Type B pancreatic cell (in vitro differentiated cells): ENCODE measurements at regions not wholly inside any gene's neighbourhood (a gene's known extent, or its start where the extent isn't known, plus 50 kb on each side); places are given as distances from the start of the nearest gene placed in this dataset.

Source experiments
- DNase-seq: peaks from one replicate; pipeline ENCODE4 v3.0.0; 2021; ENCODE audit warnings: mixed read lengths; ENCODE audit not compliant: unreplicated experiment; ENCODE audit errors: extremely low spot score
- H3K27ac Mint-ChIP-seq: 2 replicates; pipeline ENCODE4 v1.8.0; 2021; ENCODE audit warnings: mild to moderate bottlenecking, mixed read lengths
- H3K27me3 Mint-ChIP-seq: 2 replicates; pipeline ENCODE4 v1.8.0; 2021; ENCODE audit warnings: mixed read lengths
- H3K36me3 Mint-ChIP-seq: 2 replicates; pipeline ENCODE4 v1.8.0; 2021; ENCODE audit warnings: mixed read lengths
- H3K4me1 Mint-ChIP-seq: one replicate; pipeline ENCODE4 v1.8.0; 2021; ENCODE audit warnings: mixed read lengths; ENCODE audit not compliant: unreplicated experiment
- H3K4me3 Mint-ChIP-seq: 2 replicates; pipeline ENCODE4 v1.8.0; 2021; ENCODE audit warnings: mild to moderate bottlenecking, mixed read lengths
- H3K9me3 Mint-ChIP-seq: 2 replicates; pipeline ENCODE4 v1.8.0; 2021; ENCODE audit warnings: mixed read lengths
- TF ChIP-seq, protein P1 (sequence below): fragments of 200-600 bp; sonication (generic); conservative IDR thresholded peaks from 2 replicates; pipeline ENCODE4 v1.5.0; 2021; ENCODE audit warnings: antibody characterized with exemption, mild to moderate bottlenecking

DNA sequence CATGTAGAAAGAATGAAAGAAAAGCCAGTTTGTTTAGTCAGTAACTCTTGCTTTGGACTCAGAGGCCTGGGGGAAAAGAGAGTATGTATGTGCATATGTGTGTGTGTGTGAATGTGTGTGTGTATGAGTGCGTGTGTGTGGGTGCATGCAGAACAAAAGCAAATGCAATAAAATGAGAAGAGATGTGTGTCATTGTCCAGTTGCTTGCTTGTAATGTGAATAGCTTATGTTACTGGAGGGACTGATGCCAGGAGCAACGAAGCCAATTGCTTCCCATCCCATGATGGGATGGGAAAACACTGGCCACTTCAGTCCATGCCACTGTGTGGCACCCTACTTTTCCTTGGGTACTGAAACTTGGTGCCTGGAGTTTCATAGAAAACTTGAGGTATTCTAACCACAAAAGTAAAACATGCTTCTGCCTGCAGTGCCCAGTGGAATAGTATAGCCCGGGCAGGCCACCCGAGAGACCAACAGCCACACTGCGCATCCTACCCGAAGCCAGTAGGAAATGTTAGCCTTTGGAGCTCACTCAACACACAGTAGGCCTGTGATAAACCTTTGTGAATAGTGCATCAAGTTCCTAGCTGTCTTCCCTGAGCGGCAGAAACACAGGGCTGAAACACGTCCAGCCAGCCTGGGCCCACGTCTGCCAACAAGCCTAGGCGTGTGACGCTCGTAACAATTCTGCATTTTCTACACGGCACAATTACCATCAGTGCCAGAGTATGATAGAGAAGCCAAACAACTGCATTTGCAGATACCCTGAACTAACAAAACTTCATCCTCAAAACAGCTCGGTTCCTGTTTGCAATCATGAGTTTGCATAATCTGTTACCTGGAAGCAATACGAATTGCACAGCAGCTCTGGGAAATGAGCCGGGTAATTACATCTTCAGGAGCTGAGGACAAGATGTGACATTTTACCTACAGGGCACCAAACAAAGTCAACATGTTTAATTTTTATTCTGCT is 198.1 kb downstream of the SYK start:
- Mint-ChIP-seq H3K27me3 (no peaks in the 10 kb centered on the region), H3K36me3 (no peaks in the 10 kb centered on the region), H3K4me3 (peak overlapping the region; percentile 35), H3K27ac (peak overlapping the region; percentile 97), H3K4me1 (no peaks in the 10 kb centered on the region), H3K9me3 (peaks cover 8% of the 10 kb centered on the region)
- no peak for DNase-seq
- TF ChIP-seq, protein P1, sequence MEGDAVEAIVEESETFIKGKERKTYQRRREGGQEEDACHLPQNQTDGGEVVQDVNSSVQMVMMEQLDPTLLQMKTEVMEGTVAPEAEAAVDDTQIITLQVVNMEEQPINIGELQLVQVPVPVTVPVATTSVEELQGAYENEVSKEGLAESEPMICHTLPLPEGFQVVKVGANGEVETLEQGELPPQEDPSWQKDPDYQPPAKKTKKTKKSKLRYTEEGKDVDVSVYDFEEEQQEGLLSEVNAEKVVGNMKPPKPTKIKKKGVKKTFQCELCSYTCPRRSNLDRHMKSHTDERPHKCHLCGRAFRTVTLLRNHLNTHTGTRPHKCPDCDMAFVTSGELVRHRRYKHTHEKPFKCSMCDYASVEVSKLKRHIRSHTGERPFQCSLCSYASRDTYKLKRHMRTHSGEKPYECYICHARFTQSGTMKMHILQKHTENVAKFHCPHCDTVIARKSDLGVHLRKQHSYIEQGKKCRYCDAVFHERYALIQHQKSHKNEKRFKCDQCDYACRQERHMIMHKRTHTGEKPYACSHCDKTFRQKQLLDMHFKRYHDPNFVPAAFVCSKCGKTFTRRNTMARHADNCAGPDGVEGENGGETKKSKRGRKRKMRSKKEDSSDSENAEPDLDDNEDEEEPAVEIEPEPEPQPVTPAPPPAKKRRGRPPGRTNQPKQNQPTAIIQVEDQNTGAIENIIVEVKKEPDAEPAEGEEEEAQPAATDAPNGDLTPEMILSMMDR, result no peak

DNA sequence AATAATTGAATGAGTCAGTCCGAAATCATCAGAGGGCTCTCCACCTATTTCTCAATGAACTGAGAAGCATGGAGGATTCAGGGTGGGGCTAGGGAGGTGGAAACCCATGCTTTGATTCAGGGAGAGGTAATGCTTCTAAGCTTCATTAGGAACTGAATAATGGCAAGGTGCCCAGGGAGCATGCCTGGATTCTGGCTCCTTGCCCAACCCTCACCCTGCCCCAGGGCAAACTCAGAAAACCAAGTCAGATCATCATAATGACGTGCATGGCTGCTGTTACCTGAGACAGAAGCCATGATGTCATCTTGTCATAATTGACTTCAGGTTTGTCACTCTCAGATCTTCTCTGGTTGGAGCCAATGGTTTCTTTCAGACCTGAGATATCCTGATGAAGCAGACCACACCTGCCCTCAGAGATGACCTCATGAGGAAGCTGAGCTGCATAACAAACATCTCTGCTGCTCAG is 199.6 kb downstream of the SYK start:
- Mint-ChIP-seq H3K4me1 (no peaks in the 10 kb centered on the region), H3K27ac (peak overlapping the region; percentile 97), H3K36me3 (no peaks in the 10 kb centered on the region), H3K9me3 (peaks cover 8% of the 10 kb centered on the region), H3K27me3 (no peaks in the 10 kb centered on the region), H3K4me3 (peak overlapping the region; percentile 15)
- DNase-seq, result peak; percentile 79
- TF ChIP-seq, protein P1, result no peak

DNA sequence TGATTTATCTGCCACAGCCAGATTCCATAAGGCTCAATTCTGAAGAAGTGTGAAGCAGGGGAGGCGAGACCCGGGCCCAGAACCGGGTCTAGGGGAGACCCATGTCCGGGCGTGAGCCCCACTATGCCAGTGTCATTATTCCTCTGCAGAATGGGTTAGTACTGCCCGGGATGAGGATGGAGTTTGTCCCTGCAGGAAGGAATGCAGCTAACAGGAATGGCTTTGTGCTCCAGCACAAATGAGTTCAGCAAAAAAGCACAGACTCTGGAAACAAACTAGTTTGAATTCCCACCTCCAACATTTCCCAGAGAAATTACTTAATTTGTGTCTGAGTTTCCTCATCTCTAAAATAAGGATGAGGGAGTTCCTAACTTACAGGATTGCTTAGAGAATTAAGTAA is 202.9 kb downstream of the SYK start:
- H3K4me3 Mint-ChIP-seq, result no peak overlapping the region
- H3K9me3 Mint-ChIP-seq, result peaks cover 14% of the 10 kb centered on the region
- no peak for DNase-seq
- H3K27ac Mint-ChIP-seq, result no peak overlapping the region
- no peaks in the 10 kb centered on the region for H3K4me1 Mint-ChIP-seq
- no peaks in the 10 kb centered on the region for H3K27me3 Mint-ChIP-seq
- TF ChIP-seq, protein P1, result peak; percentile 19
- H3K36me3 Mint-ChIP-seq, result no peaks in the 10 kb centered on the region

DNA sequence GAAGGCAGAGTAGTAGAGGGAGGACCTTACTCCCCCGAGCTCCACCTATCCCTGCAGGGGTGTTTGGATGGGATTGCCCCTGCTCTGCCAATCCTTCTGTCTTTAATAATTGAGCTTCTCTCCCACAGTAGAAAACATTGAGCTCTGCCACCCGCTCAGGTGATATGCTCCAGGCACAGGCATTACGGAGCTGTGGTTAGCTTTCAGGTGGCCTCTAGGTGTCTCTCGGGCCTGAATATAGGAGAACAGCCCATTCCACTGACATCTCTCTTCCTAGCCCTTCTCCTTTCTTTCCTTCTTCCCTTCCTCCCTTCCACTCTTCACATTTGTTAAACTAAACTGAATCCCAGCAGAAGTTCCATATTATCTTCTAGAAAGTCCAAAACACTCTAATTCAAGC is 203.4 kb downstream of the SYK start:
- H3K27me3 Mint-ChIP-seq, result no peaks in the 10 kb centered on the region
- DNase-seq, result no peak
- TF ChIP-seq, protein P1, result no peak
- no peaks in the 10 kb centered on the region for H3K36me3 Mint-ChIP-seq
- H3K4me1 Mint-ChIP-seq, result no peaks in the 10 kb centered on the region
- no peak overlapping the region for H3K27ac Mint-ChIP-seq
- H3K9me3 Mint-ChIP-seq, result peaks cover 14% of the 10 kb centered on the region
- H3K4me3 Mint-ChIP-seq, result no peak overlapping the region

DNA sequence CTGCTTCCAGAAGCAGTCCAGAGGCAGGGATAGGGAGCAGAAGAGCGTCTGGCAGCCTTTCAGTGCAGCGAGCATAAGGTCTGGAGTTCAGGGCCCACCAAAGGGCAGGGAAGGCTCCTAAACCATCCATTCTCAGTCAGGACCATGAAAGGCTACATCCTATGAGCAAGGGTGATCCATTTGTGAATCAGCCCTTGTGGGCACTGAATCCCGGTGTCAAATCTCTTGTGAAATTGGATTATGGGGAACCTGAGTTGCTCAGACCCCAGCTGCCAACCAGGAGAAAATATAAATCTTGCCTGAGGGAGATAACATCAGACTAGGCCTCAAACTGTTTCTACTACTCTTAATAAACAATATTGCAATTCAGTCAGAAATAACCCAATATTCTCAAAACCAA is 204.4 kb downstream of the SYK start:
- Mint-ChIP-seq H3K27ac (no peak overlapping the region), H3K4me3 (no peak overlapping the region), H3K9me3 (peaks cover 11% of the 10 kb centered on the region), H3K4me1 (no peaks in the 10 kb centered on the region), H3K36me3 (no peaks in the 10 kb centered on the region), H3K27me3 (no peaks in the 10 kb centered on the region)
- TF ChIP-seq, protein P1, result no peak
- DNase-seq, result no peak
